HepG2 (cell line): ENCODE measurements at regions not wholly inside any gene's neighbourhood (a gene's known extent, or its start where the extent isn't known, plus 50 kb on each side); places are given as distances from the start of the nearest gene placed in this dataset.

Source experiments
- ARNT ChIP-seq: fragments of 450-650 bp; IDR thresholded peaks from 2 replicates; pipeline ENCODE4 v1.6.1; 2017
- CHD4 ChIP-seq: fragments of 200-600 bp; sonication (generic); IDR thresholded peaks from 2 replicates; pipeline ENCODE4 v1.7.0; 2017; ENCODE audit warnings: mild to moderate bottlenecking, low read length, borderline replicate concordance
- FIP1L1 ChIP-seq: fragments of 200-400 bp; formaldehyde crosslinking; IDR thresholded peaks from 2 replicates; pipeline ENCODE4 v1.6.1; 2018; ENCODE audit warnings: low read depth, mild to moderate bottlenecking, low read length, moderate library complexity, borderline replicate concordance; ENCODE audit not compliant: insufficient read depth
- GATAD2A ChIP-seq: IDR thresholded peaks from 2 replicates; pipeline ENCODE4 v1.6.1; 2016
- HMG20A ChIP-seq: IDR thresholded peaks from 2 replicates; pipeline ENCODE4 v1.6.1; 2016; ENCODE audit warnings: borderline replicate concordance
- HMGA1 ChIP-seq: sonication (generic); formaldehyde crosslinking; conservative IDR thresholded peaks from 2 replicates; pipeline ENCODE4 v1.4.0; 2020; ENCODE audit warnings: missing genetic modification reagents
- MLLT10 ChIP-seq: sonication (generic); formaldehyde crosslinking; IDR thresholded peaks from 2 replicates; pipeline ENCODE4 v1.4.0; 2020; ENCODE audit warnings: missing genetic modification reagents
- NCOA2 ChIP-seq: sonication (generic); formaldehyde crosslinking; IDR thresholded peaks from 2 replicates; pipeline ENCODE4 v1.8.0; 2022; ENCODE audit warnings: inconsistent platforms
- PCBP2 ChIP-seq: fragments of 200-400 bp; formaldehyde crosslinking; optimal IDR thresholded peaks from 2 replicates; pipeline ENCODE3; 2018; ENCODE audit warnings: low read length, low read depth; ENCODE audit not compliant: poor library complexity, severe bottlenecking
- POGZ ChIP-seq: sonication (generic); formaldehyde crosslinking; IDR thresholded peaks from 2 replicates; pipeline ENCODE4 v1.4.0; 2020; ENCODE audit warnings: mild to moderate bottlenecking, missing genetic modification reagents
- POLR2G ChIP-seq: fragments of 200-400 bp; formaldehyde crosslinking; IDR thresholded peaks from 2 replicates; pipeline ENCODE4 v1.6.1; 2018; ENCODE audit warnings: mild to moderate bottlenecking, low read depth, low read length, moderate library complexity
- SOX13 ChIP-seq, 3 experiments: fragments of 450-650 bp in 1 of 3; sonication (generic) in 1 of 3; formaldehyde crosslinking in 1 of 3; IDR thresholded peaks in 2 of 3; conservative IDR thresholded peaks in 1 of 3; 2 replicates each; pipeline versions ENCODE4 v1.5.0 to v1.6.1; 2016 to 2020; ENCODE audit warnings: antibody characterized with exemption in 1 of 3, mild to moderate bottlenecking in 1 of 3, missing compliant biosample characterization in 1 of 3, missing genetic modification reagents in 1 of 3, moderate library complexity in 1 of 3
- ZFYVE20 ChIP-seq: sonication (generic); formaldehyde crosslinking; IDR thresholded peaks from 2 replicates; pipeline ENCODE4 v1.8.0; 2023; ENCODE audit warnings: low read depth, mild to moderate bottlenecking, moderate library complexity, missing genetic modification reagents, borderline replicate concordance
- ZMYM2 ChIP-seq: sonication (generic); formaldehyde crosslinking; IDR thresholded peaks from 2 replicates; pipeline ENCODE4 v1.8.0; 2022; ENCODE audit warnings: mild to moderate bottlenecking, missing genetic modification reagents
- ZNF30 ChIP-seq: sonication (generic); formaldehyde crosslinking; IDR thresholded peaks from 2 replicates; pipeline ENCODE4 v1.5.0; 2020; ENCODE audit warnings: mild to moderate bottlenecking, missing genetic modification reagents
- ZNF772 ChIP-seq: sonication (generic); formaldehyde crosslinking; IDR thresholded peaks from 2 replicates; pipeline ENCODE4 v1.5.0; 2020; ENCODE audit warnings: mild to moderate bottlenecking, missing genetic modification reagents
- ZNF781 ChIP-seq: sonication (generic); formaldehyde crosslinking; IDR thresholded peaks from 2 replicates; pipeline ENCODE4 v1.5.1; 2020; ENCODE audit warnings: borderline replicate concordance, mild to moderate bottlenecking, missing genetic modification reagents; ENCODE audit errors: not compliant biosample characterization
- TF ChIP-seq, protein P1 (sequence below): sonication (generic); formaldehyde crosslinking; IDR thresholded peaks from 2 replicates; pipeline ENCODE4 v1.4.0; 2020; ENCODE audit warnings: missing genetic modification reagents, mild to moderate bottlenecking, borderline replicate concordance
- TF ChIP-seq, protein P2 (sequence below): sonication (generic); formaldehyde crosslinking; IDR thresholded peaks from 2 replicates; pipeline ENCODE4 v1.5.1; 2020; ENCODE audit warnings: mild to moderate bottlenecking, missing genetic modification reagents
- TF ChIP-seq, protein P3 (sequence below): sonication (generic); formaldehyde crosslinking; IDR thresholded peaks from 2 replicates; pipeline ENCODE4 v1.8.1; 2023; ENCODE audit warnings: mild to moderate bottlenecking, inconsistent platforms, moderate library complexity, missing genetic modification reagents, borderline replicate concordance
- TF ChIP-seq, protein P4 (sequence below): sonication (generic); formaldehyde crosslinking; conservative IDR thresholded peaks from 2 replicates; pipeline ENCODE4 v1.4.0; 2020; ENCODE audit warnings: mild to moderate bottlenecking, missing genetic modification reagents, moderate library complexity

DNA sequence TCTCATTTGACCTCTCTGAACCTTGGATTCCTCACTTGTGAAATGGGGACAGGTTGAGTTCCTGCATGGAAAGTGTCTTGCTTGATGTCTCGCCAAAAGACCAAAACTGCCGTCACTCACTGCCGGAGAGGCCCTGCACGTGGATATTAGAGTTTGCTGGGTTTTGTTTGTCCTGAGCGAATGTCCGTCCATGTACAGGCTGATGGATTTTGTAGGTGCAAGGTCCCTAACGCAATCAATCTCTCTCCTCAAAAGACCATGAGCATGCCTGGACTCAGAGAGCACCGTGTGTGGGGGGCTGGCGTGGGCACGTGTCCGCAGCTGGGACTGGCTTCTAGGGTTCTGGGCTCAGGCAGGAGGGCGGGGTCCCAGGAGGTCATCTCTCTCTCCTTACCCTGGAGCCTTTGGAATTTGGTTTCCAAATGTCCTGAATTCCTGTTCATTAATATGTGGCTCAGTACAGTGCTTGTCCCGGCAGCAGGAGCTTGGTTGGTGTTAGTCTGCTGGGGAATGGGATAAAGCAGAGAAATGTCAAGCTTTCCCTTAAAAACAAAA lies 146.0 kb upstream of the IER5L start (continued):
- TF ChIP-seq NCOA2 (CRISPR knock-in tag) (peak; percentile 44; the same call in 1 of the 2 replicates), POGZ (CRISPR knock-in tag) (no peak), FIP1L1 (no peak), GATAD2A (CRISPR knock-in tag) (peak; percentile 79), ZNF772 (CRISPR knock-in tag) (peak; percentile 51; the same call in 1 of the 2 replicates), POLR2G (no peak), ZNF781 (CRISPR knock-in tag) (no peak), MLLT10 (CRISPR knock-in tag) (no peak), CHD4 (no peak), ZFYVE20 (no peak), HMG20A (CRISPR knock-in tag) (peak; percentile 52; the same call in 1 of the 2 replicates), ZNF30 (CRISPR knock-in tag) (no peak), SOX13 (IDR thresholded peaks at IDR 0.05) (no peak), SOX13 (CRISPR knock-in tag; conservative IDR thresholded peaks at IDR 0.05 in 1 of 2, IDR thresholded peaks at IDR 0.05 in 1 of 2) (peak in 1 of 2 experiments; percentile 42; a peak in 2 of 4 replicates), PCBP2 (no peak), HMGA1 (CRISPR knock-in tag) (no peak), ZMYM2 (CRISPR knock-in tag) (no peak), ARNT (no peak)
- TF ChIP-seq, protein P1, sequence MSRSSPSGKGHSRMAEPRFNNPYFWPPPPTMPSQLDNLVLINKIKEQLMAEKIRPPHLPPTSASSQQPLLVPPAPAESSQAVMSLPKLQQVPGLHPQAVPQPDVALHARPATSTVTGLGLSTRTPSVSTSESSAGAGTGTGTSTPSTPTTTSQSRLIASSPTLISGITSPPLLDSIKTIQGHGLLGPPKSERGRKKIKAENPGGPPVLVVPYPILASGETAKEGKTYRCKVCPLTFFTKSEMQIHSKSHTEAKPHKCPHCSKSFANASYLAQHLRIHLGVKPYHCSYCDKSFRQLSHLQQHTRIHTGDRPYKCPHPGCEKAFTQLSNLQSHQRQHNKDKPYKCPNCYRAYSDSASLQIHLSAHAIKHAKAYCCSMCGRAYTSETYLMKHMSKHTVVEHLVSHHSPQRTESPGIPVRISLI = no peak
- TF ChIP-seq, protein P2, sequence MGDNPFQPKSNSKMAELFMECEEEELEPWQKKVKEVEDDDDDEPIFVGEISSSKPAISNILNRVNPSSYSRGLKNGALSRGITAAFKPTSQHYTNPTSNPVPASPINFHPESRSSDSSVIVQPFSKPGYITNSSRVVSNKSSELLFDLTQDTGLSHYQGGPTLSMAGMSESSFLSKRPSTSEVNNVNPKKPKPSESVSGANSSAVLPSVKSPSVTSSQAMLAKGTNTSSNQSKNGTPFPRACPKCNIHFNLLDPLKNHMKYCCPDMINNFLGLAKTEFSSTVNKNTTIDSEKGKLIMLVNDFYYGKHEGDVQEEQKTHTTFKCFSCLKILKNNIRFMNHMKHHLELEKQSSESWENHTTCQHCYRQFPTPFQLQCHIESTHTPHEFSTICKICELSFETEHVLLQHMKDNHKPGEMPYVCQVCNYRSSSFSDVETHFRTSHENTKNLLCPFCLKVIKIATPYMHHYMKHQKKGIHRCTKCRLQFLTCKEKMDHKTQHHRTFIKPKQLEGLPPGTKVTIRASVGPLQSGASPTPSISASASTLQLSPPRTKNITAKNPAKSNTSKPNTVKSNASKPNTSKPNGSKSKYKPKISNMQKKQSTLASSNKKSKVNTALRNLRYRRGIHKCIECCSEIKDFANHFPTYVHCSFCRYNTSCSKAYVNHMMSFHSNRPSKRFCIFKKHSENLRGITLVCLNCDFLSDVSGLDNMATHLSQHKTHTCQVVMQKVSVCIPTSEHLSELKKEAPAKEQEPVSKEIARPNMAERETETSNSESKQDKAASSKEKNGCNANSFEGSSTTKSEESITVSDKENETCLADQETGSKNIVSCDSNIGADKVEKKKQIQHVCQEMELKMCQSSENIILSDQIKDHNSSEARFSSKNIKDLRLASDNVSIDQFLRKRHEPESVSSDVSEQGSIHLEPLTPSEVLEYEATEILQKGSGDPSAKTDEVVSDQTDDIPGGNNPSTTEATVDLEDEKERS = no peak
- TF ChIP-seq, protein P3, sequence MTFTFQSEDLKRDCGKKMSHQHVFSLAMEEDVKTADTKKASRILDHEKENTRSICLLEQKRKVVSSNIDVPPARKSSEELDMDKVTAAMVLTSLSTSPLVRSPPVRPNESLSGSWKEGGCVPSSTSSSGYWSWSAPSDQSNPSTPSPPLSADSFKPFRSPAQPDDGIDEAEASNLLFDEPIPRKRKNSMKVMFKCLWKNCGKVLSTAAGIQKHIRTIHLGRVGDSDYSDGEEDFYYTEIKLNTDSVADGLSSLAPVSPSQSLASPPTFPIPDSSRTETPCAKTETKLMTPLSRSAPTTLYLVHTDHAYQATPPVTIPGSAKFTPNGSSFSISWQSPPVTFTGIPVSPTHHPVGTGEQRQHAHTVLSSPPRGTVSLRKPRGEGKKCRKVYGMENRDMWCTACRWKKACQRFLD = no peak
- TF ChIP-seq, protein P4, sequence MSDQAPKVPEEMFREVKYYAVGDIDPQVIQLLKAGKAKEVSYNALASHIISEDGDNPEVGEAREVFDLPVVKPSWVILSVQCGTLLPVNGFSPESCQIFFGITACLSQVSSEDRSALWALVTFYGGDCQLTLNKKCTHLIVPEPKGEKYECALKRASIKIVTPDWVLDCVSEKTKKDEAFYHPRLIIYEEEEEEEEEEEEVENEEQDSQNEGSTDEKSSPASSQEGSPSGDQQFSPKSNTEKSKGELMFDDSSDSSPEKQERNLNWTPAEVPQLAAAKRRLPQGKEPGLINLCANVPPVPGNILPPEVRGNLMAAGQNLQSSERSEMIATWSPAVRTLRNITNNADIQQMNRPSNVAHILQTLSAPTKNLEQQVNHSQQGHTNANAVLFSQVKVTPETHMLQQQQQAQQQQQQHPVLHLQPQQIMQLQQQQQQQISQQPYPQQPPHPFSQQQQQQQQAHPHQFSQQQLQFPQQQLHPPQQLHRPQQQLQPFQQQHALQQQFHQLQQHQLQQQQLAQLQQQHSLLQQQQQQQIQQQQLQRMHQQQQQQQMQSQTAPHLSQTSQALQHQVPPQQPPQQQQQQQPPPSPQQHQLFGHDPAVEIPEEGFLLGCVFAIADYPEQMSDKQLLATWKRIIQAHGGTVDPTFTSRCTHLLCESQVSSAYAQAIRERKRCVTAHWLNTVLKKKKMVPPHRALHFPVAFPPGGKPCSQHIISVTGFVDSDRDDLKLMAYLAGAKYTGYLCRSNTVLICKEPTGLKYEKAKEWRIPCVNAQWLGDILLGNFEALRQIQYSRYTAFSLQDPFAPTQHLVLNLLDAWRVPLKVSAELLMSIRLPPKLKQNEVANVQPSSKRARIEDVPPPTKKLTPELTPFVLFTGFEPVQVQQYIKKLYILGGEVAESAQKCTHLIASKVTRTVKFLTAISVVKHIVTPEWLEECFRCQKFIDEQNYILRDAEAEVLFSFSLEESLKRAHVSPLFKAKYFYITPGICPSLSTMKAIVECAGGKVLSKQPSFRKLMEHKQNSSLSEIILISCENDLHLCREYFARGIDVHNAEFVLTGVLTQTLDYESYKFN (CRISPR knock-in tag) = 0 out of 2 replicates have a peak, but pooled peaks have one; percentile 64
